ENCODE measurements at regions not wholly inside any gene's neighbourhood (a gene's known extent, or its start where the extent isn't known, plus 50 kb on each side); places are given as distances from the start of the nearest gene placed in this dataset.

- no peaks in the 10 kb centered on the region for H3K36me3 ChIP-seq (ENCODE audit: control insufficient read depth in 5 of 5, insufficient read depth in 5 of 5, low read length in 5 of 5)
- no peak overlapping the region for H3K9ac ChIP-seq (ENCODE audit: low read length in 5 of 5)
- peaks cover 0 to 3% (median 0%) of the 10 kb centered on the region in 5 donors for H3K9me3 ChIP-seq (ENCODE audit: control insufficient read depth in 5 of 5, low read length in 5 of 5)
- H3K4me1 ChIP-seq (ENCODE audit: control insufficient read depth in 5 of 5, insufficient read depth in 5 of 5, low read length in 5 of 5): no peaks in the 10 kb centered on the region
- H3K27me3 ChIP-seq (ENCODE audit: control insufficient read depth in 5 of 5, insufficient read depth in 4 of 5, low read length in 5 of 5): no peaks in the 10 kb centered on the region
- H3K27ac ChIP-seq (ENCODE audit: low read depth, low read length): no peak overlapping the region
- no peak overlapping the region for H3K4me3 ChIP-seq (ENCODE audit: low read depth in 1 of 5, low read length in 5 of 5)
Observed at GRCh38 chr11:80007616-80008015, 566.8 kb upstream of the TENM4 start.

GRCh38 chr11:79990141-79990540 lies 549.3 kb upstream of the TENM4 start:
- no peaks in the 10 kb centered on the region for H3K27me3 ChIP-seq (ENCODE audit: control insufficient read depth in 5 of 5, insufficient read depth in 4 of 5, low read length in 5 of 5)

GRCh38 chr11:79982185-79982584 lies 541.4 kb upstream of the TENM4 start:
- H3K27ac ChIP-seq (ENCODE audit: low read depth, low read length): no peak overlapping the region
- H3K36me3 ChIP-seq (ENCODE audit: control insufficient read depth in 5 of 5, insufficient read depth in 5 of 5, low read length in 5 of 5): no peaks in the 10 kb centered on the region
- H3K4me3 ChIP-seq (ENCODE audit: low read depth in 1 of 5, low read length in 5 of 5): no peak overlapping the region
- no peaks in the 10 kb centered on the region for H3K27me3 ChIP-seq (ENCODE audit: control insufficient read depth in 5 of 5, insufficient read depth in 4 of 5, low read length in 5 of 5)
- no peaks in the 10 kb centered on the region for H3K9me3 ChIP-seq (ENCODE audit: control insufficient read depth in 5 of 5, low read length in 5 of 5)
- no peak overlapping the region for H3K9ac ChIP-seq (ENCODE audit: low read length in 5 of 5)
- H3K4me1 ChIP-seq (ENCODE audit: control insufficient read depth in 5 of 5, insufficient read depth in 5 of 5, low read length in 5 of 5): no peaks in the 10 kb centered on the region

More at GRCh38 chr11:79990141-79990540, 549.3 kb upstream of the TENM4 start:
- Histone ChIP-seq H3K9ac (ENCODE audit: low read length in 5 of 5) (no peak overlapping the region), H3K4me1 (ENCODE audit: control insufficient read depth in 5 of 5, insufficient read depth in 5 of 5, low read length in 5 of 5) (no peaks in the 10 kb centered on the region), H3K9me3 (ENCODE audit: control insufficient read depth in 5 of 5, low read length in 5 of 5) (no peaks in the 10 kb centered on the region), H3K27ac (ENCODE audit: low read depth, low read length) (no peak overlapping the region), H3K4me3 (ENCODE audit: low read depth in 1 of 5, low read length in 5 of 5) (no peak overlapping the region), H3K36me3 (ENCODE audit: control insufficient read depth in 5 of 5, insufficient read depth in 5 of 5, low read length in 5 of 5) (no peaks in the 10 kb centered on the region)

GRCh38 chr11:79980916-79981315 lies 540.1 kb upstream of the TENM4 start:
- no peak overlapping the region for H3K4me3 ChIP-seq (ENCODE audit: low read depth in 1 of 5, low read length in 5 of 5)

GRCh38 chr11:79973721-79974617 lies 533.1 kb upstream of the TENM4 start:
- Histone ChIP-seq H3K4me1 (ENCODE audit: control insufficient read depth in 5 of 5, insufficient read depth in 5 of 5, low read length in 5 of 5) (peaks cover 0 to 4% (median 3%) of the 10 kb centered on the region in 5 donors), H3K9ac (ENCODE audit: low read length in 5 of 5) (no peak overlapping the region), H3K9me3 (ENCODE audit: control insufficient read depth in 5 of 5, low read length in 5 of 5) (no peaks in the 10 kb centered on the region), H3K27me3 (ENCODE audit: control insufficient read depth in 5 of 5, insufficient read depth in 4 of 5, low read length in 5 of 5) (no peaks in the 10 kb centered on the region), H3K4me3 (ENCODE audit: low read depth in 1 of 5, low read length in 5 of 5) (no peak overlapping the region), H3K27ac (ENCODE audit: low read depth, low read length) (no peak overlapping the region), H3K36me3 (ENCODE audit: control insufficient read depth in 5 of 5, insufficient read depth in 5 of 5, low read length in 5 of 5) (no peaks in the 10 kb centered on the region)

More at GRCh38 chr11:79980916-79981315, 540.1 kb upstream of the TENM4 start:
- no peaks in the 10 kb centered on the region for H3K9me3 ChIP-seq (ENCODE audit: control insufficient read depth in 5 of 5, low read length in 5 of 5)
- no peaks in the 10 kb centered on the region for H3K36me3 ChIP-seq (ENCODE audit: control insufficient read depth in 5 of 5, insufficient read depth in 5 of 5, low read length in 5 of 5)
- H3K27me3 ChIP-seq (ENCODE audit: control insufficient read depth in 5 of 5, insufficient read depth in 4 of 5, low read length in 5 of 5): no peaks in the 10 kb centered on the region
- H3K4me1 ChIP-seq (ENCODE audit: control insufficient read depth in 5 of 5, insufficient read depth in 5 of 5, low read length in 5 of 5): no peaks in the 10 kb centered on the region
- no peak overlapping the region for H3K27ac ChIP-seq (ENCODE audit: low read depth, low read length)
- H3K9ac ChIP-seq (ENCODE audit: low read length in 5 of 5): no peak overlapping the region

- Histone ChIP-seq H3K36me3 (ENCODE audit: control insufficient read depth in 5 of 5, insufficient read depth in 5 of 5, low read length in 5 of 5) (no peaks in the 10 kb centered on the region), H3K9ac (ENCODE audit: low read length in 5 of 5) (no peak overlapping the region), H3K4me1 (ENCODE audit: control insufficient read depth in 5 of 5, insufficient read depth in 5 of 5, low read length in 5 of 5) (peaks cover 0 to 4% (median 3%) of the 10 kb centered on the region in 5 donors), H3K4me3 (ENCODE audit: low read depth in 1 of 5, low read length in 5 of 5) (no peak overlapping the region), H3K9me3 (ENCODE audit: control insufficient read depth in 5 of 5, low read length in 5 of 5) (no peaks in the 10 kb centered on the region), H3K27me3 (ENCODE audit: control insufficient read depth in 5 of 5, insufficient read depth in 4 of 5, low read length in 5 of 5) (no peaks in the 10 kb centered on the region), H3K27ac (ENCODE audit: low read depth, low read length) (no peak overlapping the region)
Observed at GRCh38 chr11:79971255-79971654, 530.4 kb upstream of the TENM4 start.

- no peak overlapping the region for H3K27ac ChIP-seq (ENCODE audit: low read depth, low read length)
- no peak overlapping the region for H3K9ac ChIP-seq (ENCODE audit: low read length in 5 of 5)
- no peaks in the 10 kb centered on the region for H3K4me1 ChIP-seq (ENCODE audit: control insufficient read depth in 5 of 5, insufficient read depth in 5 of 5, low read length in 5 of 5)
- H3K4me3 ChIP-seq (ENCODE audit: low read depth in 1 of 5, low read length in 5 of 5): no peak overlapping the region
- peaks cover 0 to 5% (median 0%) of the 10 kb centered on the region in 5 donors for H3K9me3 ChIP-seq (ENCODE audit: control insufficient read depth in 5 of 5, low read length in 5 of 5)
- H3K27me3 ChIP-seq (ENCODE audit: control insufficient read depth in 5 of 5, insufficient read depth in 4 of 5, low read length in 5 of 5): no peaks in the 10 kb centered on the region
- H3K36me3 ChIP-seq (ENCODE audit: control insufficient read depth in 5 of 5, insufficient read depth in 5 of 5, low read length in 5 of 5): no peaks in the 10 kb centered on the region
Observed at GRCh38 chr11:79966592-79966991, 525.8 kb upstream of the TENM4 start.

GRCh38 chr11:79963856-79964645 lies 523.2 kb upstream of the TENM4 start:
- Histone ChIP-seq H3K4me3 (ENCODE audit: low read depth in 1 of 5, low read length in 5 of 5) (no peak overlapping the region), H3K9me3 (ENCODE audit: control insufficient read depth in 5 of 5, low read length in 5 of 5) (peaks cover 3 to 10% (median 9%) of the 10 kb centered on the region in 5 donors), H3K27me3 (ENCODE audit: control insufficient read depth in 5 of 5, insufficient read depth in 4 of 5, low read length in 5 of 5) (no peaks in the 10 kb centered on the region), H3K4me1 (ENCODE audit: control insufficient read depth in 5 of 5, insufficient read depth in 5 of 5, low read length in 5 of 5) (no peaks in the 10 kb centered on the region), H3K27ac (ENCODE audit: low read depth, low read length) (no peak overlapping the region), H3K36me3 (ENCODE audit: control insufficient read depth in 5 of 5, insufficient read depth in 5 of 5, low read length in 5 of 5) (no peaks in the 10 kb centered on the region), H3K9ac (ENCODE audit: low read length in 5 of 5) (no peak overlapping the region)

- H3K4me1 ChIP-seq (ENCODE audit: control insufficient read depth in 5 of 5, insufficient read depth in 5 of 5, low read length in 5 of 5): no peaks in the 10 kb centered on the region
- H3K9me3 ChIP-seq (ENCODE audit: control insufficient read depth in 5 of 5, low read length in 5 of 5): peaks cover 5 to 18% (median 15%) of the 10 kb centered on the region in 5 donors
- H3K9ac ChIP-seq (ENCODE audit: low read length in 5 of 5): no peak overlapping the region
- H3K36me3 ChIP-seq (ENCODE audit: control insufficient read depth in 5 of 5, insufficient read depth in 5 of 5, low read length in 5 of 5): no peaks in the 10 kb centered on the region
- no peak overlapping the region for H3K27ac ChIP-seq (ENCODE audit: low read depth, low read length)
- H3K27me3 ChIP-seq (ENCODE audit: control insufficient read depth in 5 of 5, insufficient read depth in 4 of 5, low read length in 5 of 5): no peaks in the 10 kb centered on the region
- H3K4me3 ChIP-seq (ENCODE audit: low read depth in 1 of 5, low read length in 5 of 5): no peak overlapping the region
Observed at GRCh38 chr11:79960461-79960860, 519.6 kb upstream of the TENM4 start.

- no peaks in the 10 kb centered on the region for H3K4me1 ChIP-seq (ENCODE audit: control insufficient read depth in 5 of 5, insufficient read depth in 5 of 5, low read length in 5 of 5)
Observed at GRCh38 chr11:79959318-79959717, 518.5 kb upstream of the TENM4 start.

More at GRCh38 chr11:79959318-79959717, 518.5 kb upstream of the TENM4 start:
- Histone ChIP-seq H3K9ac (ENCODE audit: low read length in 5 of 5) (no peak overlapping the region), H3K9me3 (ENCODE audit: control insufficient read depth in 5 of 5, low read length in 5 of 5) (peaks cover 5 to 18% (median 15%) of the 10 kb centered on the region in 5 donors), H3K27ac (ENCODE audit: low read depth, low read length) (no peak overlapping the region), H3K4me3 (ENCODE audit: low read depth in 1 of 5, low read length in 5 of 5) (no peak overlapping the region), H3K36me3 (ENCODE audit: control insufficient read depth in 5 of 5, insufficient read depth in 5 of 5, low read length in 5 of 5) (no peaks in the 10 kb centered on the region), H3K27me3 (ENCODE audit: control insufficient read depth in 5 of 5, insufficient read depth in 4 of 5, low read length in 5 of 5) (no peaks in the 10 kb centered on the region)

Measured in subcutaneous abdominal adipose tissue (tissue), 5 donors.